C4-2B (cell line): ENCODE measurements at regions not wholly inside any gene's neighbourhood (a gene's known extent, or its start where the extent isn't known, plus 50 kb on each side); places are given as distances from the start of the nearest gene placed in this dataset.

Experiments used
- H3K27ac ChIP-seq: fragments of 450-650 bp; 2 replicates; pipeline ENCODE4 v1.5.1; 2017
- CTCF ChIP-seq: fragments of 450-650 bp; conservative IDR thresholded peaks from 2 replicates; pipeline ENCODE4 v1.5.1; 2017; ENCODE audit warnings: mild to moderate bottlenecking
- ZFX ChIP-seq: fragments of 450-650 bp; IDR thresholded peaks from 2 replicates; pipeline ENCODE4 v1.6.1; 2017

- H3K27ac ChIP-seq: no peak overlapping the region
- TF ChIP-seq CTCF (no peak), ZFX (no peak)
These were observed 113.1 kb downstream of the TRIM27 start for GRCh38 chr6:28810659-28811053.

- H3K27ac ChIP-seq: no peak overlapping the region
- TF ChIP-seq ZFX: no peak
- no peak for TF ChIP-seq CTCF
These were observed 111.9 kb downstream of the TRIM27 start for GRCh38 chr6:28811873-28812272.

- no peak for TF ChIP-seq ZFX
- TF ChIP-seq CTCF: no peak
- no peak overlapping the region for H3K27ac ChIP-seq
These were observed 110.8 kb downstream of the TRIM27 start for GRCh38 chr6:28812778-28813569.

DNA sequence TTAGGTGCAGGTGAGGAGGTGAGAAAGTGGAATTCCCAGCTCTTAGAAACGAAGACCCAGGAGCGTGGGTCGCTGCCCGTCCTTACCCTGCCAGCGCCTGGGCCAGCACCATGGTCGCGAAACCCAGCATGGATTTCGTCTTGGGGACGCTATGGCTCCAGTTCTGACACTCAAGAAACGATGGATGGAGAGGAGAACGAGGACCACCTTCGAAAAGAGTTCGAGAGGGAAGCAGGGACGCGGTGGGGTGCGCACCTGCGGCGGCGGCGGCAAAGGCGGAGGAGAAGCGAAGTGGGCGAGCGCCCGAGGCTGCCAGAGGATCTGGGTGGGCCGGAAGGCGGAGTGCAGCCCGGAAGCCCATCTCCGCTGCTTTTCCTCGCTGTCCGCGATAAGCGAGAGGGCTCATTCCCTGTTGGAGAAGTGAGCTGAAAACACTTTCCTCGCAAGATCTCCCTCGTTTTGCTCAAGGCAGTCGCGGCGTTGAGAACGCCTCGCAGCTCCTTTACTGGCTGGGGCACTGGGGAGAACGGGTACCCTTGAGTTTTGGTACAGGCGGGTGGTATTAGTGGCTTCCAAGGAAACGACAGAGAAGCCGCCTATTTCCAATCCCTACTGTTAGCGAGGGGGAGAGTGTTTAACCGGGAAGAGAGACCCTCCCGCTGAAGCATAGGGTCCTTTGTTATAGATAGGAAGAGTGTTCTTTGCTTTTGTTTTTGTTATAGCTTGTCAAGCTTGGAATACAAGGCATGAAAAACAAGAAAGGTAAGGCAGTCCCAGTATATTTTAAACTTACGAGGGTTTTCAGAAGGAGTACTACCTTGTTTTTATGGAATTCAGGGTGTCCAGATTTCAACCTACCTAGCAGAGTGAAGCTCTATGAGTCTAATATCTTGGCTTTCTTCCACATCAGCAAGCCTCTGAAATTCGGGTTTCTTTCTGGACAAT, 109.5 kb downstream of the TRIM27 start:
- TF ChIP-seq CTCF (no peak), ZFX (no peak)
- no peak overlapping the region for H3K27ac ChIP-seq

DNA sequence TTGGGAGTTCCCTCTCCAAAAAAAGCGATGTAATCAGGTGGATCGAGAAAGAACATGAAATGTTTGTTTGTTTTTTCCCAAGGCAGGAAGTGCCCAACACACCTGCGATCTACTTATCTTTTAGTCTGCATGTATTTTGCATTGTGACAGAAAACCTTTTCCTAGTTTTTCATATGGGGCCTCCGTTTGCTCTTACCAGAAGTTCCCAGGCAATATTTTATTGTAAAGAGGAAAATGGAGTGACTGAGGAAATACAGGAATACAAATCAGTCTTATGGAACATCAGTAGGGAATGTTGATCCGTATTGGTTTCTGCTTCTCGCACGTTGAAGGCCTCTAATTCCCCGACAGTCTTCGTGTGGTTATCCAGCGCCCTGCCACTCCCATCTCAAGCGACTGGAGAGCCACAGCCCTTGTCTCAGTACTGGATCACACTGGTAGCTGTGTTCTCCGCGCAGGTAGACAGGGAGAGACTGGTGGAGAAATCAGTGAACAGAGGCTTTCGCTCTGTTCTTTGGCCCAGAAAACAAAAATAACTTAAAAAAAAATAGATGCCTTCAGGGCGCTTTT, 107.4 kb downstream of the TRIM27 start:
- no peak overlapping the region for H3K27ac ChIP-seq
- TF ChIP-seq ZFX: no peak
- no peak for TF ChIP-seq CTCF

DNA sequence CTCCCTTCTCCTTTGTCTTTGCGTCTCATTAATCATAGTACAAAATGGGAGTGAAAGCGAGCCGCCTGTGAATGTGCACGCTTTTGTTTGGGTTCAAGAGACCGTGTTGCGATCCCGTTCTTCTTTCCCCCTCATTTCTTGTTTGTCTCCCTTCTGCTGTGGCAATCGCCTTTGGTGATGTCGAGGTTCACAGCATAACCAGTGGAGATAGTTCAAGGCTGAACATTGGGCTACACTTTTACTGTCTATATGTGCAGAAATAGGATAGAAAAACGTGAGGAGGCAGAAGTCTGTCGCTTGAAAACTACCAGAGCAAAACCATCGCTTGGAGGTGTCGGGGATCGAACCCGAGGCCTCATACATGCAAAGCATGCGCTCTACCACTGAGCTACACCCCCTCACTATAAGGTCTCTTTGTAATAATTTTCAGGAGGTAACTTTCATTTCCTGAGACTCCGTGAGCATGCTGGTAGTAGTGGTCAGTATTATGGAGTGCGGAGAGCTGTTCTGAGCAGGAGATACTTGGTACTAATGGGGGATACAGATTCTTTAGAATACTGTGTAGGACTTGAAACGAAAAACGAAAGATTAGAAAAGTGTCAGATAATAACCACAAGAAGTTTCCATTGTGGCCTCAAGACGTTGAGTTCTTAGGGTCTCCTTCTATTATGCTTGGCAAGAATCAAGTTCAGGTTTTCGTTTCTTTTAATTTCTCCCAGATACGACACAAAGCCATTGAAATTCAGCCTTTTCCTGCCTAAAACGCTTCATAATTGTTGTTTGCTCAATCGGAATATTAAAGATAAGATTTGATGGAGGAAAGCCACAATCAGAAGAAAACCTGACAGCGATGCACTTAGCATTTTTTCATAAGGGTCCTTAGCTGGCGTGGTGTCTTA, 106.6 kb downstream of the TRIM27 start:
- no peak overlapping the region for H3K27ac ChIP-seq
- TF ChIP-seq CTCF: no peak
- no peak for TF ChIP-seq ZFX
